ENCODE measurements at regions not wholly inside any gene's neighbourhood (a gene's known extent, or its start where the extent isn't known, plus 50 kb on each side); places are given as distances from the start of the nearest gene placed in this dataset.

DNA sequence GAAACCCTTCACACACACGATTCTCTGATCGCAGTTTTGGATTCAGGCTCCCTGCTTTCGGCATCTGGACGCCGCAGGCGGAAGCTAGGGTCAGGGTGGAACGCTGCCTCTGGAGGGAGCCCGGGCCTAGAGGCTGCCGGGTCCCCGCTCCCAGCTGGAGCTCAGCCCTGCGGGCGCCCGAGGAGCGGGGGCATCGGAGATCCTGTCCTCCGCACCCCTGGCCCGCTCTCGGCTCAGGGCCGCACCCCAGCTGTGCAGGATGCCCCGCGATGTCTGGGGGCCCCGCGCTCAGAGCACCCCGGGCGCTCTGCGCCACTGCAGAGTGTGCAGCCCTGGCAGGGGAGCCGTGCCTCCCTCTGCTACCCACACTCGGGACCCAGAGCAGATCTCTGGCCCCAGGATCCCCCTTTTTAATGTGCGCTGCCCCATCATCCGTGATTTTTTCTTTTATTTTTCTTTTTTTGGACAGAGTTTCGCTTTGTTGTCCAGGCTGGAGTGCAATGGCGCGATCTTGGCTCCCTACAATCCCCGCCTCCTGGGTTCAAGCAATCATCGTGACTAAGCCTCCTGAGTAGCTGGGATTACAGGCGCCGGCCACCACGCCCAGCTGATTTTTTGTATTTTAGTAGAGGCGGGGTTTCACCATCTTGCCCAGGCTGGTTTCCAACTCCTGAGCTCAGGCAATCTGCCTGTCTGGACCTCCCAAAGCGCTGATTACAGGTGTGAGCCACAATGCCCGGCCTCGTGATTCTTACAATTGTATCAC is 54.8 kb upstream of the TUBA3E start:
- no peak overlapping the region for H3K27ac ChIP-seq (ENCODE audit: insufficient read length, low read depth, low read length)
- no peak overlapping the region for H3K4me3 Mint-ChIP-seq
- no peaks in the 10 kb centered on the region for H3K23me2 ChIP-seq (ENCODE audit: insufficient read length, low read depth, low read length, poor library complexity, severe bottlenecking)
- H3K4me1 Mint-ChIP-seq, result no peaks in the 10 kb centered on the region
- H3K23ac ChIP-seq (ENCODE audit: insufficient read length, low read depth, low read length), result no peak overlapping the region
- H4K91ac ChIP-seq (ENCODE audit: insufficient read length, low read depth, low read length), result no peak overlapping the region
- no peak overlapping the region for H3K56ac ChIP-seq (ENCODE audit: insufficient read length, low read depth, low read length)
- H3K4me1 ChIP-seq (ENCODE audit: insufficient read depth, low read length), result no peaks in the 10 kb centered on the region
- H3K9me3 Mint-ChIP-seq, result no peaks in the 10 kb centered on the region
- no peak overlapping the region for H2BK12ac ChIP-seq (ENCODE audit: insufficient read length, low read depth, low read length)
- H4K20me1 ChIP-seq (ENCODE audit: control insufficient read depth, insufficient read depth, insufficient read length), result no peaks in the 10 kb centered on the region
- no peaks in the 10 kb centered on the region for H3K79me1 ChIP-seq (ENCODE audit: insufficient read depth, low read depth, low read length, poor library complexity, severe bottlenecking)
- no peak overlapping the region for H3K18ac ChIP-seq (ENCODE audit: insufficient read length, low read depth, low read length)
- no peak overlapping the region for H3K27ac Mint-ChIP-seq
- no peak for DNase-seq
- no peaks in the 10 kb centered on the region for H3K79me2 ChIP-seq (ENCODE audit: insufficient read depth, low read length)
- H3K9ac ChIP-seq (ENCODE audit: extremely low read depth, insufficient read length, low read length), result no peak overlapping the region
- H2AFZ ChIP-seq (ENCODE audit: low read length), result no peak overlapping the region
- H3K4me2 ChIP-seq (ENCODE audit: insufficient read depth, insufficient read length, low read length), result no peak overlapping the region
- H3K9me3 ChIP-seq (ENCODE audit: control insufficient read depth, low read depth, low read length), result no peaks in the 10 kb centered on the region
- no peak overlapping the region for H2AK5ac ChIP-seq (ENCODE audit: insufficient read length, low read length)
- no peak overlapping the region for H2BK120ac ChIP-seq (ENCODE audit: low read depth, low read length, poor library complexity, severe bottlenecking)
- WGBS (ENCODE audit: extremely low coverage, insufficient read length, low lambda C conversion rate), result no CpG with 5 or more reads among the region's 42 CpGs
- no peaks in the 10 kb centered on the region for H3K36me3 Mint-ChIP-seq (ENCODE audit: insufficient read depth in 1 of 3, low read depth in 3 of 3)
- no peaks in the 10 kb centered on the region for H3K27me3 ChIP-seq (ENCODE audit: insufficient read depth, low read length)
- H3K27me3 Mint-ChIP-seq (ENCODE audit: low read depth), result peaks cover 7% of the 10 kb centered on the region
- no peak overlapping the region for H2BK20ac ChIP-seq (ENCODE audit: low read depth, low read length, poor library complexity, severe bottlenecking)
- H4K5ac ChIP-seq (ENCODE audit: insufficient read length, low read depth, low read length), result no peak overlapping the region
- no peak overlapping the region for H2BK15ac ChIP-seq (ENCODE audit: low read depth, low read length)
- H3K4ac ChIP-seq (ENCODE audit: low read depth, low read length), result no peak overlapping the region
- no peak overlapping the region for H3T11ph ChIP-seq (ENCODE audit: low read length)
- H2BK5ac ChIP-seq (ENCODE audit: insufficient read length, low read length), result no peak overlapping the region
- H4K8ac ChIP-seq (replicated peaks; ENCODE audit: insufficient read length, low read depth, low read length), result no peak overlapping the region
- H3K14ac ChIP-seq (ENCODE audit: insufficient read depth, low read length), result no peak overlapping the region
- TF ChIP-seq, protein P1, sequence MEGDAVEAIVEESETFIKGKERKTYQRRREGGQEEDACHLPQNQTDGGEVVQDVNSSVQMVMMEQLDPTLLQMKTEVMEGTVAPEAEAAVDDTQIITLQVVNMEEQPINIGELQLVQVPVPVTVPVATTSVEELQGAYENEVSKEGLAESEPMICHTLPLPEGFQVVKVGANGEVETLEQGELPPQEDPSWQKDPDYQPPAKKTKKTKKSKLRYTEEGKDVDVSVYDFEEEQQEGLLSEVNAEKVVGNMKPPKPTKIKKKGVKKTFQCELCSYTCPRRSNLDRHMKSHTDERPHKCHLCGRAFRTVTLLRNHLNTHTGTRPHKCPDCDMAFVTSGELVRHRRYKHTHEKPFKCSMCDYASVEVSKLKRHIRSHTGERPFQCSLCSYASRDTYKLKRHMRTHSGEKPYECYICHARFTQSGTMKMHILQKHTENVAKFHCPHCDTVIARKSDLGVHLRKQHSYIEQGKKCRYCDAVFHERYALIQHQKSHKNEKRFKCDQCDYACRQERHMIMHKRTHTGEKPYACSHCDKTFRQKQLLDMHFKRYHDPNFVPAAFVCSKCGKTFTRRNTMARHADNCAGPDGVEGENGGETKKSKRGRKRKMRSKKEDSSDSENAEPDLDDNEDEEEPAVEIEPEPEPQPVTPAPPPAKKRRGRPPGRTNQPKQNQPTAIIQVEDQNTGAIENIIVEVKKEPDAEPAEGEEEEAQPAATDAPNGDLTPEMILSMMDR (conservative IDR thresholded peaks at IDR 0.05), result no peak

Measured in H9 (cell line).